ENCODE measurements at regions not wholly inside any gene's neighbourhood (a gene's known extent, or its start where the extent isn't known, plus 50 kb on each side); places are given as distances from the start of the nearest gene placed in this dataset.
A peak's percentile ranks its signal among the peaks of the same experiment; 100 is the strongest.
"Not testable (repeated sequence)": the region's sequence is repeated elsewhere in the genome, so short reads cannot be mapped to it uniquely, and the experiment has no call there.

DNA sequence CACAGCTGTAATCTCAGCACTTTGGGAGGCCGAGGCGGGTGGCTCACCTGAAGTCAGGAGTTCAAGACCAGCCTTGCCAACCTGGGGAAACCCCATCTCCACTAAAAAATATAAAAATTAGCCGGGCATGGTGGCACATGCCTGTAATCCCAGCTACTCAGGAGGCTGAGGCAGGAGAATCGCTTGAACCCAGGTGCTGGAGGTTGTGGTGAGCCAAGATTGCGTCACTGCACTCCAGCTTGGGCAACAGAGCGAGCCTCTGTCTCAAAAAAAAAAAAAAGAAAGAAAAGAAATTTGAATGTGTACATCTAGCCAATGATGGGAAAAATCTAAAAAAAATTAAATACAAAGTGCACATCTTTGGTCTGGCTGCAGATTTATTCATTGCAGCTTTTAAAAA, 92.6 kb upstream of the ERRFI1 start:
- not testable (repeated sequence) for DNase-seq

DNA sequence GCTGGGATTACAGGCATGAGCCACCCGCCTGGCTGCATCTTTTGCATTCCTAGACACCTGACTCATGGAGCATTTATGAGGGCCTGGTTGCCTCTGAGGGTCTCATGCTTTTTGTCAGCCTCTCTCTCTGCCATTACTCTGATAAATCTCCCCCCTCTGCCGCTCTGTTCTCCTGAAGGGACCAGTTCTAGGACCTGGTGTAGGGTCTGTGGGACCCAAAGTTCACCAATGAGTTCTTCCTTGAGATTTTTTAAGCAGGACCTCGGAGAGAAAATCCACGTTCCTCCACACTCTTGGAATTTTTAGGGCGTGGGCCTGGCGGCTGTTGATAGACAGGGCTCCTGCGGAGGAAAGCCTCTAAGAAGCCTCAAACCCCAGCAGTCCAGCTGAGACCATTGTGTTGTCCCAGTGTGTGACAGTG, 91.9 kb upstream of the ERRFI1 start:
- DNase-seq, result no peak

DNA sequence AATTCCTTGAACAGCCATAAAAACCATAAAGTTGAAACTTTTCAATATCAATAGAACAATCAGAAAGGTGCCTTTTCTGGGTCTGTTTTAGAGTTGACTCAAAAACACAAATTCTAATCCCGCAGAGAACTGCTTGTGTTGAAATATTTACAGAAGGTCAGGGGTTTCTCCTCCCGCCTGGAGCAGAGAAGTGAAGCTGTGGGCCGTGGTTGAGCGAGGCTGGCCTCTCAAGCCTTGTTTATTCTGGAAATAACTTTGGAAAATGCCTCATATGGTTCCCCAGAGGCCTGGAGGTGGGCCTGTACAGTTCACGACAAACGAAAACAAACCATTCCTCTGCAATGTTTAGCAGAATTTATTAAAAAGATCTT, 90.8 kb upstream of the ERRFI1 start:
- no peak for DNase-seq

DNA sequence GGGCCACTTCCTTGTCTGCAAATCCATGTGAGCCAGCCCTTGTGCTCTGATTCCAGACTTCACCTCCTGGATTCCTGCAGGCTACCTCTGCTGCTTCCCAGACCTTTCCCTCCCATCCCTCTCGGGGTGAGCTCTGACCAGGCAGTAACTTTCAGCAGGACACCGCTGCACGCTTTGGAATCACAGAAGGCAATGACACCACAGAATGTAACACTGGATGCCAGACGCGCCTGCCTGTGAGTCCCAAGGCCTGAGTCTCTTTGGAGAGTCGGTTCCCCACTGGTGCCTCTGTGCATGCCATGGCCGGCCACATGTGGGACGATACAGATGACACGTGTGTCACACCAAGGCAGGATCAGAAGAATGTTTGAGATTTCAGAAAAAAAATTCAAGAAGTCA, 89.7 kb upstream of the ERRFI1 start:
- no peak for DNase-seq

DNA sequence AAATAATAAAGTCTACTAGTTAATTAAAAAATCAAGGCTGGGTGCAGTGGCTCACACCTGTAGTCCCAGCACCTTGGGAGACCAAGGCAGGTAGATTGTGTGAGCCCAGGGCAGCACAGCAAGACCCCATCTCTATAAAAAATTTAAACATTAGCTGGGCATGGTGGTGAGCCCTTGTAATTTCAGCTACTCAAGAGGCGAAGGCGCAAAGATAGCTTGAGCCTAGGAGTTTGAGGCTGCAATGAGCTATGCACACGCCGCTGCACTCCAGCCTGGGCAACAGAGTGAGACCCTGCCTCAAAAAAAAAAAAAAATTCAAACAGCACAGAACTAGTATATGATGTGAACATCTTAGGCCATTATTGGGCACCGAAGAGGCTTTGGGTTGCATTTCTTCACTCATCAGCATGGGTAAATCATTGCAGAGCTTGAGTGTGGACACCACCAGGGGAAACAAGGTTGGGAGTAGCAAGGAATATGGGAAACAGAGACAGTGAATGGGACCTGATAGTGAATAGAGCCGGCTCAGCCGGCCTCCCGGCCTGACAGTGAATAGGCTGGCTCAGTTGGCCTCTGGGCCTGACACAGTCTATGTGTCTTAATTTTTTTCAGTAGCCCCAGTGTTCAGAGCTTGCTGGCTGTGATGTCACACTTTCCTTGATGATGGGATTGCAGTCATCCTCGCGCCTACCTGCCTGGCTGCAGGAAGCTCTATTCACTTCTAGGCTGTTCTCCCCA, 89.1 kb upstream of the ERRFI1 start:
- DNase-seq, result no peak

DNA sequence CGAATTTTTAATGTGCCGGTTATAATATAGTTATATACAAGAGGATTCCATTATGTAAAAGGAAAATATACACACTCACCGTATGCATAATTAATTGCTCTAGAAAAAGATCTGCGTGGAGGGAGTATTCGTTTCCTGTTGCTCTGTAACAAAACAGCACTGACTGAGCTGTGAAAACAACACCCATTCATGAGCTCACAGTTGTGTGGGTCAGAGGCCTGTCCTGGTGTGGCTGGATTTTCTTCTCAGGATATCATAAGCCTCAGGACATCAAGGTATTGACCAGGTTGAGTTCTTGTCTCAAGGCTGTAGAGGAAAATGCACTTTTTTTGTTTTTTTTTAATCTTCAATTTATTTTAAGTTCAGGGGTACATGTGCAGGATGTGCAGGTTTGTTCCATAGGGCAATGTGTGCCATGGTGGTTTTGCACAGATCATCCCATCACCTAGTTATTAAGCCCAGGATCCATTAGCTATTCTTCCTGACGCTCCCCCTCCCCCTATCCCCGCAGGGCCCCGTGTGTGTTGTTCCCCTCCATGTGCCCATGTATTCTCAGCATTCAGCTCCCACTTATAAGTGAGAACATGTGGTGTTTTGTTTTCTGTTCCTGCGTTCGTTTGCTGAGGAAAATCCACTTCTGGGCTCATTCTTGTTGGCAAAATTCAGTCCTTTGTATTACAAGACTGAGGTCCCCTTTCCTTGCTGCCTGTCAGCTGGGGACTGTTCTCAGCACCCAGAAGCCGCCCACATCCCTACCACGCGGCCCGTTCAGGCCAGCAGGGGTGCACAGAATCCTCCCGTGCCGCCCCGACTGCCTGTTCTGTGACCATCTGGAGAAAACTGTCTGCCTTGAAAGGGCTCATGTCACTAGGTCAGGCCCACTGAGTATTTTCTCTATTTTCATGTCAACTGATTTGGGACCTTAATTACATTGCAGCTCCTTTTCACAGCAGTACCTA, 87.4 kb upstream of the ERRFI1 start:
- peak in 2 of 56 donors; percentile 8 to 16 for DNase-seq

DNA sequence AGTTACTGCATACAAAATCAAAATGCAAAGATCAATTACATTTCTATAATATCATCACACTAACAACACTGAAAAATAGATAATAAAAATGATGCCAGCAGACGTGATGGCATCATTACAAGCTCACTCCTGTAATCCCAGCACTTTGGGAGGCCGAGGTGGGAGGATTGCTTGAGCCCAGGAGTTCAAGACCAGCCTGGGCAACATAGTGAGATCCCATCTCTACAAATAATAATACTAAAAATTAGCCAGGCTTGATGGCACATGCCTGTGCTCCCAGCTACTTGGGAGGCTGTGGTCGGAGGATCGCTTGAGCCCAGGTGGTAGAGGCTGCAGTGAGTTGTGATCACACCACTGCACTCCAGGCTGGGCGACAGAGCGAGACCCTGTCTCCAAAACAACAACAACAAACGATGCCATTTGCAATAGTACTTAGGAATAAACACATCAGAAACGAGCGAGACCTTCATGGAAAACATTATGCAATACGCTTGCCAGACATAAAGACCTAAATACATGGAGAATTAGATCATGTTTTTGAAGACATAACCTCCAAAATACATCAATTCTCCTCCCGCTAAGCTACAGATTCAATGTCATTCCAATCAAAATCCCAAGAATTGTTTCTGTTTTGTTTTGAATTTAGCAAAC, 86.6 kb upstream of the ERRFI1 start:
- DNase-seq, result no peak

DNA sequence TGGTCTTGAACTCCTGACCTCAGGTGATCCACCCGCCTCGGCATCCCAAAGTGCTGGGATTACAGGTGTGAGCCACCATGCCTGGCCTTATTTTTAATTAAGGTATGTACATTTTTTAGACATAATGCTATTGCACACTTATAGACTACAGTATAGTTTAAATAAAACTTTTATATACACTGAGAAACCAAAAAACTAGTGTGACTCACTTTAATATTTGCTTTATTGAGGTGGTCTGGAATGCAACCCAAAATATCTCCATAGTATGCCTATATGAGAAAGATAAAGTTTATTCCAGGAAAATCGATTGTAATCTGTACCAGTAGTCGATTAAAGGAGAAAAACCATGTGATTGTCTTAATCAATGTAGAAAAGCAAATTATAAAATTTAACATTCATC, 85.5 kb upstream of the ERRFI1 start:
- no peak for DNase-seq

DNA sequence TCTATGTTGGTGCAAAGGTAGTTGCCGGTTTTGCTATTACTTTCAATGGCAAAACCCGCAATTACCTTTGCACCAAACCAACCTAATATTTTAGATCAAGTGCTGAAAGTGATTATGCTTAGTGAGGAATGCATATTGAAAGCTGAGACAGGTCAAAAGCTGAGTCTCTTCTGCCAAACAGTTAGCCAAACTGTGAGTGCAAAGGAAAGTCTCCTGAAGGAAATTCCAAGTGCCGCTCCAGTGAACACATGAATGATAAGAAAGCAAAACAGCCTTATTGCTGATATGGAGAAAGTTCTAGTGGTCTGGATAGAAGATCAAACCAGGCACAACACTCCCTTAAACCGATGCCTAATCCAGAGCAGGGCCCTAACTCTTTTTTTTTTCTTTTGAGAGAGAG, 83.1 kb upstream of the ERRFI1 start:
- DNase-seq, result no peak

DNA sequence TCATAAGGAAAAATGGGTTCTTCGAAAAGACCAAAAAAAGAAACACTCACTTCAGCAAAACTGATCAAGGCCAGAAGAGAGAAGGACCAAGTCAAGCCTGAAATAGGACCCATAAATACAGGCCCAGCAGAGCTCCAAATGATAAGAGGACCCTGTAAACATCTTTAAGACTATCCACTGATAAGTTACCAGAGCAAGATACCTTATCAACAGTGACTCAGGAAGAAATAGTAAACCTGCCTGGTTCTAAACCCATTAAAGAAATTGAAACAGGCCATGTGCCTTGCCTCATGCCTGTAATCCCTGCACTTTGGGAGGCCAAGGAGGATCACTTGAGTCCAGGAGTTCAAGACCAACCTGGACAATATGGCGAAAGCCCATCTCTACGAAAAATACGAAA, 81.8 kb upstream of the ERRFI1 start:
- no peak for DNase-seq

DNA sequence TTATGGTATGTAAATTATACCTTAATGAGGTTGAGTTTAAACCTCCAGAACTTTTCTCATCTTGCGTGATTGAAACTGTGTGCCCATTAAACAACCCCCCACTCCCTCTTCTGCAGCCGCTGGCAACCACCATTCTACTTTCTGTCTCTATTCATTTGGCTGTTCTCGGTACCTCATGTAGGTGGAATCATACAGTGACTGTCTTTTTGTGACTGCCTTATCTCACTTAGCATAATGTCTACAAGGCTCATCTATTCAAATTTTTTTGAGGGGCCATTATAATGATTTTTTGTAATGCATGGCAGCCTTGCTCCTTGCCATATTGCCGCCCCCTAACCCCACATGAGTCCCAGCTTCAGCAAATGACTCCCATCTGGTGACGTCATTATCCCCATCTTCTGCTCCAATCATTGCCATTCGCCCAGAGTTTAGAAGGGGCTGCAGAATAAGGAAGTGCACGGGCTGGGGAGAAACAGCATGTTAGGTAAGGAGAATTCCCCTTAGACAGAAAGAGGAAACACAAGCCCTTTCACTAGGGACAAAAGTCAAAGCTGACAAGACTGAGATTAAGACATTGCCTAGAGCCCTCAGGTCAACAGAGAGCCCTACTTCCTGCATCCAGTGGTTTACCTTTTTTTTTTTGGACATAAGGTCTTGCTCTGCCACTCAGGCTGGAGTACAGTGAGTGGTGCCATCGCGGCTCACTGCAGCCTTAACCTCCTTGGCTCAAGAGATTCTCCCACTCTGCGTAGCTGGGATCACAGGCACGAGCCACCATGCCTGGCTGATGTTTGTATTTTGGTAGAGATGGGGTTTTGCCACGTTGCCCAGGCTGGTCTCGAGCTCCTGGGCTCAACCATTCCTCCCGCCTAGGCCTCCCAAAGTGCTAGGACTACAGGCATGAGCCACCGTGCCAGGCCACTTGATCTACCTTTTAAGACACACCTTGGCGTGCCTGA, 78.4 kb upstream of the ERRFI1 start:
- no peak for DNase-seq

DNA sequence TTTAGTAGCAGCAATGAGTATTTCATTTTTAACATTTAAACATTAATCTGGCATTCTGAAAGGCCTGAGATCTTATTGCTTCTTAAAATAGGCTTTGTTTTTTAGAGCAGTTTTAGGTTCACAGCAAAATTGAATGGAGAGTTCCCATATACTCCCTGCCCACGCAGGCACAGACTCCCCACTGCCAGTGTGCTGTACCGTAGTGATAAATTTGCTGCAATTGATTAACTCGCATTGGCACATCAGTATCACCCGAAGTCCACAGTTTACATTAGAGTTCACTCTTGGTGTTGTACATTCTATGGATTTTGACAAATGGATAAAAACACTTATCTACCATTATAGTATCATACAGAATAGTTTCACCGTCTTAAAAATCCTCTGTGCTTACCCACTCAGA, 71.8 kb upstream of the ERRFI1 start:
- DNase-seq, result no peak

DNA sequence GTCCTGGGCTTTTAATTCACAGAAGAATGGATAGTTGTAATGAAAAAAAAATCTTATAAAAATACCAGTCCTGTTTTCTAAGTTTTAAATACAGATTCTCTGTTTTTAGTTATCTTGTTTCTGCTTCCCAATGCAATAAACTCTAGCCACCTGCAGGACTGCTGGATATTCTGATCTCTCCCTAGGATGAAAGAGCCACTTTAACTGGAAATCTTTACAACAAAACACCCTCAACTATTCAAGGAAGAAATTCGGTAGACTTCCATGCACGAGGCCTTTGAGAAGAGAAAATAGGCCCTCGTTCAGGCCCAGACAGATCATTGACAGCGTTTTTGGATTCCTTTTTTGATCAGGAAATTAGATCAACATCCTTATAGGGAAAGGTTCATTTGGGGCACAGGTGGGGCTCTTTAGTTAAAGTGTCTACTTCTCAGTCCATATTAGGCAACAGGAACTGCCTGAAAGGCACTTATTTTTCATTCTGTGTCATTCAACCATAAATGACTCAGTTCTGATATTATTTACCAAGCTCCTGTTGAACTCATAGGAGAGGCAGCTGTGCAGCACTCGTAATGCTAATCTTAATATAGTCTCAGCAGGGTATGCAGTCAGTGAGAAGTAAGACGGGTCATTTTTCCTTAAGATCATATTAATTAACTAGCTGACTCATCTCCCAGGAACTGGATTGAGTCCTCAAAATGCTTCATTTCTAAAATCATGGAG, 71.1 kb upstream of the ERRFI1 start:
- no peak for DNase-seq

DNA sequence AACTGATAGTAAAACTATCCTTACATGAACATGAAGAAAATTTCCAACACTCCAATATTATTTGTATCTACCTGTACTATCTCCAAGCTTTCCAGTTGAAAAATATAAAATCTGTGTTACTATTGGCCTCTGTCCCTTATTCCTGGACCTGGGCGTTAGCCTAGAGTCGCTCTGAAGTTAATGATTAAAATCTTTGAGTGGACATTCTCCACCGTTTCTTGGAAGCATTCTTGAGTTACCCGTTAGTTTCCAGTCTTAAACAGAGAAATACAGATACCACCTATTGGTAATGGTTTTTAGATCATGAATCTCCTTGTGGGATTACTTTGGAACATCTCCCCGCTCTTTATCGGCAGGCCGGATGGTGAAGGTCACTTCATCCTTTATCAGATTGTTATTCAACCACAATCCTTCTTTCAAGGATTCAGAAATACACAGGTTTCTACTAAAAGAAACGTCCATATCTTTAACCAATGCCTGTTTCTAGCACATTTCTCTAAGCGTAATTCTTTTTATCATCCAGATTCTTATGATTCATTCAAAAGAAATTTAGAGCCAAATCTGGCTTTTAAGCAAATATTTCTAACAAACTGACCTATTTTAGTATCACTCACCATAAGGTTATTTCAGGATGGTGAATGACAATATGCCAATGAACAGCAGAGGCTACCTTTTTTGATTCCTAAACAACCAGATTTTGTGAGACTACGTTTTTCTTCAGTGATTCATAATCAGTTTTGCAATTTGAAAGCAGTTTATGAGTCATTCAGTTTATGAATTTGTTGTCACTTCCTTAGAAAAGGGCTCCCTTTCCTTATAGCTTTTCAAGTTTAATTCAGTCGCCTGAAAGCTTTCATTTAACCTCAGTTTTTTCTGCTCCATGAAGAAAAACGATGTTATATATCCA, 70.2 kb upstream of the ERRFI1 start:
- DNase-seq, result peak in 1 of 56 donors; percentile 10

DNA sequence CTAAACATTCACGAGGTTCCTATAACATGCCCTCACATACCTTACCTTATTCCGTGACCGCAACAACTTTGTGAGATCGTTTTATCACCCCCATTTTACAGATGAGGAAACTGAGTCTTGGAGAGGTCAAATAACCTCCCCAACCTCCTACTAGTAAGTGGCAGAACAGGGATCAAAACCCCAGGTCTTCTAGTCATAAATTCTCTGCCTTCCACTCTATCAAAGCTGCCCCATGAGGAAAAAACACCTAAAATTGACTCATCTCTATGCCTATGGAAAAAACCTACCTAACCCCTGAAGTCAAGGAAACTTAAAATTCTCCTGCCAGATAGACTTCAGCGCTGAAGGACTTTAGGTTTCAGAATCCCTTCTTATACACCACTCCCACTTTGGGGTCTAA, 69.5 kb upstream of the ERRFI1 start:
- no peak for DNase-seq

DNA sequence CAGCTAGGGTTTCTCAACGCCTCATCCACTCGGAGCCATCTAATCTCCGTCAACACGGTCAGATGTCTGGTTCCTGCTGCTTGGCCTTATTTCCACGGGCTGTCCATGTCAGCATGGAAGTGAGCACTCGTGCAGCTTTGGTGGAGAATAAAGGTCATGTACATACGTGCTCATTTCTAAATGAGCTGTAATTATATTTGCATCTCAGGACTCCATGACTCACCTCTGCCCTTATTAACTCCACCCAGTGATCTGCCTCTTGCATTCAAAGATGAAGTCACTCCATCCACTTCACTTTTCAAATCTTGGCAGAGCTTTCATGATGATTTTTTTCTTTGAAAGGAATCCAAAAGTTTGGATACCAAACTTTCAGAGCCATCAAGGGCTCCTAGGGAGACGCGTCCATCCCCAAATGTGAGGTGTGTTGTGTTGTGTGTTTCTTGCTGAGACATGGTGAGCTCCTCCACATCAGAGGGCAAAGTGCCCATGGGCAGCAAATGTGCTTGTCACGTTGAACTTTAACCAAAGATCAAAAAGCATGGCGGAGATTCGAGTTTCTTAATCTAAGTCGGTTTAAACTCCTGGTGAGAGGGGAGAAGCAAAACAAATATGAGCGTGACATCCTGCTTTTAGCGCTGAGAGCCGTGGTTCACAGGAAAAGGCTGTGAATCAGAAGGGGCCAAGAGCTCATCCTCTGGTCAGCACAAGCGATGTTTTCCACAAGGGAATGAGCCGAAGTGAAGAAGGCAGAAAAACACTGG, 68.6 kb upstream of the ERRFI1 start:
- DNase-seq, result no peak

DNA sequence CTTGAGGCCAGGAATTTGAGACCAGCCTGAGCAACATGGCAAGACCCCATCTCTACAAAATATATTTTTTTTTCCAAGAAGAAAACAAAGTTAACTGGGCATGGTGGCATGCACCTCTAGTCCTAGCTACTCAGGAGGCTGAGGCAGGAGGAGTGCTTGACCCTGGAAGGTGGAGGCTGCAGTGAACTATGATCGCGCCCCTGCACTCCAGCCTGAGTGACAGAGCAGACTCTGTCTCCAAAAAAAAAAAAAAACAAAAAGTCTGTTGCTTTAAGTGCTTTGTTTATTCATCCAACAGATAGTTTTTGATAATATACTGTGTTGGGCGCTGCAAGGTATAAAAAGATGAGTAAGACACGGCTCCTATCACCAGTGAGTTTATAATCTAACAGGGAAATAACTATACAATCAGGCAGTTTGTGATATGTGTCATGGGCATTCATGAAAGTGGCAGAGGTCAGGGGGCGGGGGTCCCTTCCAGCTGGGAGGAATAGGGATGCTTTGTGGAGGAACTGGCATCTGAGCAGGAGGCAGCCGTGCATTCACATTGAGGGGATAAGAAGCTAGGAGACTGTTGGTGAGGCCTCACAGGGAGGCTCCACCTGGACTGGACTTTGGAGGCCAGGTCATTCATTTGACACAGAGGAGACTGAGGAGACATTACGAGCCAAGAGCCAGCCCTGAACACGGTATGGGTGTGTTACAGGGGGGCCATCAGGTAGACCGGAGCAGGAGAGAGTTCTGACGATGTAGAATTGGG, 67.3 kb upstream of the ERRFI1 start:
- DNase-seq, result no peak

DNA sequence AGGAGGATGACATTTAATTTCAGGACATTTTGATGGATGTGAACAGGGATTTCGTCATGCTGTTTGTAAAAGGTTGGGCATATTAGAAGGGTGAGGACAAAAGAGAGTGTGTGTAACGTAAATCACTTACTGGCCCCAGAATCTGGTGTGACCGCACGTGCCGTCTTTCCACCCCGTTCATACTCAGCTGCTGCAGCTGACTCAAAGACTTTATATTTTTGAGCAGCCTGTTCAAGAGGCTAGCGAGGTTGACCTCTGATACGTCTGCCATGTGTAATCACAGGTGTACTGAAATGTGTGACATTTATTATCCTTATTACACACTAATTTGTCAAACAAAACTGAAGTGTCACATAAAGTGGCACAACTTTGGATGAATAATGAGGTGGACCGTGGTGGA, 66.5 kb upstream of the ERRFI1 start:
- no peak for DNase-seq
